HepG2 (cell line): ENCODE measurements at regions not wholly inside any gene's neighbourhood (a gene's known extent, or its start where the extent isn't known, plus 50 kb on each side); places are given as distances from the start of the nearest gene placed in this dataset.

ENCODE experiments used
- GLI4 ChIP-seq: sonication (generic); formaldehyde crosslinking; IDR thresholded peaks from 2 replicates; pipeline ENCODE4 v1.5.1; 2020; ENCODE audit warnings: missing genetic modification reagents, mild to moderate bottlenecking, moderate library complexity, borderline replicate concordance
- KAT8 ChIP-seq: IDR thresholded peaks from 2 replicates; pipeline ENCODE4 v1.6.1; 2016; ENCODE audit warnings: missing genetic modification reagents, missing compliant biosample characterization
- NFKB2 ChIP-seq: sonication (generic); formaldehyde crosslinking; IDR thresholded peaks from 2 replicates; pipeline ENCODE4 v1.4.0; 2020; ENCODE audit warnings: missing genetic modification reagents, borderline replicate concordance
- RARG ChIP-seq: sonication (generic); formaldehyde crosslinking; IDR thresholded peaks from 2 replicates; pipeline ENCODE4 v1.4.0; 2020; ENCODE audit warnings: low read depth, mild to moderate bottlenecking, missing genetic modification reagents
- ZMYM4 ChIP-seq: sonication (generic); formaldehyde crosslinking; IDR thresholded peaks from 2 replicates; pipeline ENCODE4 v1.8.1; 2023; ENCODE audit warnings: mild to moderate bottlenecking, missing genetic modification reagents
- ZNF205 ChIP-seq: IDR thresholded peaks from 2 replicates; pipeline ENCODE4 v1.6.1; 2018; ENCODE audit warnings: missing biosample characterization, missing genetic modification reagents
- ZNF225 ChIP-seq: sonication (generic); formaldehyde crosslinking; IDR thresholded peaks from 2 replicates; pipeline ENCODE4 v1.4.0; 2020; ENCODE audit warnings: mild to moderate bottlenecking, missing genetic modification reagents
- ZNF501 ChIP-seq: sonication (generic); formaldehyde crosslinking; IDR thresholded peaks from 2 replicates; pipeline ENCODE4 v1.5.1; 2020; ENCODE audit warnings: mild to moderate bottlenecking, moderate library complexity, missing genetic modification reagents
- TF ChIP-seq, protein P1 (sequence below): sonication (generic); formaldehyde crosslinking; IDR thresholded peaks from 2 replicates; pipeline ENCODE4 v1.4.0; 2020; ENCODE audit warnings: missing genetic modification reagents, borderline replicate concordance
- TF ChIP-seq, protein P2 (sequence below): sonication (generic); formaldehyde crosslinking; IDR thresholded peaks from 2 replicates; pipeline ENCODE4 v1.4.0; 2020; ENCODE audit warnings: missing genetic modification reagents; ENCODE audit errors: not compliant biosample characterization
- TF ChIP-seq, protein P3 (sequence below): sonication (generic); formaldehyde crosslinking; IDR thresholded peaks from 2 replicates; pipeline ENCODE4 v1.9.0; 2021; ENCODE audit warnings: missing genetic modification reagents, borderline replicate concordance
- TF ChIP-seq, protein P4 (sequence below): sonication (generic); formaldehyde crosslinking; IDR thresholded peaks from 2 replicates; pipeline ENCODE4 v1.4.0; 2020; ENCODE audit warnings: mild to moderate bottlenecking, missing genetic modification reagents
- TF ChIP-seq, protein P5 (sequence below): sonication (generic); formaldehyde crosslinking; IDR thresholded peaks from 2 replicates; pipeline ENCODE4 v1.4.0; 2020; ENCODE audit warnings: mild to moderate bottlenecking, missing genetic modification reagents
- TF ChIP-seq, protein P6 (sequence below): sonication (generic); formaldehyde crosslinking; IDR thresholded peaks from 2 replicates; pipeline ENCODE4 v1.8.0; 2022; ENCODE audit warnings: missing genetic modification reagents, mild to moderate bottlenecking, inconsistent platforms, borderline replicate concordance

DNA sequence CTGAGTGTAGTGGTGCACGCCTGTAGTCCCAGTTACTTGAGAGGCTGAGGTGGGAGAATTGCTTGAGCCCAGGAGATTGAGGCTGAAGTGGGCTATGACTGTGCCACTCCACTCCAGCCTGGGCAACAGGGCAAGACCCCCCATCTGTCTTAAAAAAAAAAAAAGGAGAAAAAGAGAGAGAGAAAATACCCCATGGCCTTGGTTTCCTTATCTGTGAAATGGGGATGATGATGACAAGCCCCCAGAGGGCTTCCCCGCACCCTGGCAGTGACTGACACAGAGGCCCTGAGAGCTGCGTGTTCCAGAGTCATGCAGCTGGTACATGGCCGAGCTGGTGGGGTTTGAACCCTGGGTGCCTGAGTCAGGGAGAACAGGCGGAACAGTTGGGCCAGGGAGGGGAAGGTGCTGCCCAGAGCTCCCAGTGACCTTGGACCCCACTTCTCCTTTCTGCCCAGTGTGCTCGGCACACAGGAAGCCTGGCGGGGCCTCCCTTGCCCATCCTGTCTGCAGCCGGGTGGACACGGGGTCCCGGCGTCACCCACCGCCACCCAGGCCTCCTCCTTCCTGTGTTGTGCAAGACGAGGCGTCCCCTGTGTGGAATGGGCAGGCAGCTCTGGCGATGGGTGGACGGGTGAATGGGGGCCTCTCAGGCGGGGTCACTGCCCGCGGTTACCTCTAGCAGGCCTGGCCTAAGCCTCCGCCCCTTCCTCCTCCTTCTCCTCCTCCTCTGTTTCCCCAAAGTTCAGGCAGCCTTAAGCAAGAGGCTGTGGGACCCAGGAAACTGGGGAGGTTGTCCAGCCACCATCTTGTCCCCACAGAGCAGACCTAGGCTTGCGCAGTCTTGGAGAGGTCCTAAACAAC lies 84.2 kb downstream of the CEBPB start (continued):
- peak; percentile 85; the same call in 1 of the 2 replicates for TF ChIP-seq NFKB2
- no peak for TF ChIP-seq RARG (CRISPR knock-in tag)
- TF ChIP-seq, protein P1, sequence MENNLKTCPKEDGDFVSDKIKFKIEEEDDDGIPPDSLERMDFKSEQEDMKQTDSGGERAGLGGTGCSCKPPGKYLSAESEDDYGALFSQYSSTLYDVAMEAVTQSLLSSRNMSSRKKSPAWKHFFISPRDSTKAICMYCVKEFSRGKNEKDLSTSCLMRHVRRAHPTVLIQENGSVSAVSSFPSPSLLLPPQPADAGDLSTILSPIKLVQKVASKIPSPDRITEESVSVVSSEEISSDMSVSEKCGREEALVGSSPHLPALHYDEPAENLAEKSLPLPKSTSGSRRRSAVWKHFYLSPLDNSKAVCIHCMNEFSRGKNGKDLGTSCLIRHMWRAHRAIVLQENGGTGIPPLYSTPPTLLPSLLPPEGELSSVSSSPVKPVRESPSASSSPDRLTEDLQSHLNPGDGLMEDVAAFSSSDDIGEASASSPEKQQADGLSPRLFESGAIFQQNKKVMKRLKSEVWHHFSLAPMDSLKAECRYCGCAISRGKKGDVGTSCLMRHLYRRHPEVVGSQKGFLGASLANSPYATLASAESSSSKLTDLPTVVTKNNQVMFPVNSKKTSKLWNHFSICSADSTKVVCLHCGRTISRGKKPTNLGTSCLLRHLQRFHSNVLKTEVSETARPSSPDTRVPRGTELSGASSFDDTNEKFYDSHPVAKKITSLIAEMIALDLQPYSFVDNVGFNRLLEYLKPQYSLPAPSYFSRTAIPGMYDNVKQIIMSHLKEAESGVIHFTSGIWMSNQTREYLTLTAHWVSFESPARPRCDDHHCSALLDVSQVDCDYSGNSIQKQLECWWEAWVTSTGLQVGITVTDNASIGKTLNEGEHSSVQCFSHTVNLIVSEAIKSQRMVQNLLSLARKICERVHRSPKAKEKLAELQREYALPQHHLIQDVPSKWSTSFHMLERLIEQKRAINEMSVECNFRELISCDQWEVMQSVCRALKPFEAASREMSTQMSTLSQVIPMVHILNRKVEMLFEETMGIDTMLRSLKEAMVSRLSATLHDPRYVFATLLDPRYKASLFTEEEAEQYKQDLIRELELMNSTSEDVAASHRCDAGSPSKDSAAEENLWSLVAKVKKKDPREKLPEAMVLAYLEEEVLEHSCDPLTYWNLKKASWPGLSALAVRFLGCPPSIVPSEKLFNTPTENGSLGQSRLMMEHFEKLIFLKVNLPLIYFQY (CRISPR knock-in tag) = peak; percentile 98
- TF ChIP-seq ZNF225 (CRISPR knock-in tag) = peak; percentile 76
- peak; percentile 92; the same call in 1 of the 2 replicates for TF ChIP-seq ZNF205 (CRISPR knock-in tag)
- TF ChIP-seq ZNF501 (CRISPR knock-in tag) = peak; percentile 77; the same call in 1 of the 2 replicates
- peak; percentile 88; the same call in 1 of the 2 replicates for TF ChIP-seq KAT8 (CRISPR knock-in tag)
- peak; percentile 88 for TF ChIP-seq ZMYM4
- TF ChIP-seq, protein P2, sequence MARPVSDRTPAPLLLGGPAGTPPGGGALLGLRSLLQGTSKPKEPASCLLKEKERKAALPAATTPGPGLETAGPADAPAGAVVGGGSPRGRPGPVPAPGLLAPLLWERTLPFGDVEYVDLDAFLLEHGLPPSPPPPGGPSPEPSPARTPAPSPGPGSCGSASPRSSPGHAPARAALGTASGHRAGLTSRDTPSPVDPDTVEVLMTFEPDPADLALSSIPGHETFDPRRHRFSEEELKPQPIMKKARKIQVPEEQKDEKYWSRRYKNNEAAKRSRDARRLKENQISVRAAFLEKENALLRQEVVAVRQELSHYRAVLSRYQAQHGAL (CRISPR knock-in tag) = no peak
- TF ChIP-seq, protein P3, sequence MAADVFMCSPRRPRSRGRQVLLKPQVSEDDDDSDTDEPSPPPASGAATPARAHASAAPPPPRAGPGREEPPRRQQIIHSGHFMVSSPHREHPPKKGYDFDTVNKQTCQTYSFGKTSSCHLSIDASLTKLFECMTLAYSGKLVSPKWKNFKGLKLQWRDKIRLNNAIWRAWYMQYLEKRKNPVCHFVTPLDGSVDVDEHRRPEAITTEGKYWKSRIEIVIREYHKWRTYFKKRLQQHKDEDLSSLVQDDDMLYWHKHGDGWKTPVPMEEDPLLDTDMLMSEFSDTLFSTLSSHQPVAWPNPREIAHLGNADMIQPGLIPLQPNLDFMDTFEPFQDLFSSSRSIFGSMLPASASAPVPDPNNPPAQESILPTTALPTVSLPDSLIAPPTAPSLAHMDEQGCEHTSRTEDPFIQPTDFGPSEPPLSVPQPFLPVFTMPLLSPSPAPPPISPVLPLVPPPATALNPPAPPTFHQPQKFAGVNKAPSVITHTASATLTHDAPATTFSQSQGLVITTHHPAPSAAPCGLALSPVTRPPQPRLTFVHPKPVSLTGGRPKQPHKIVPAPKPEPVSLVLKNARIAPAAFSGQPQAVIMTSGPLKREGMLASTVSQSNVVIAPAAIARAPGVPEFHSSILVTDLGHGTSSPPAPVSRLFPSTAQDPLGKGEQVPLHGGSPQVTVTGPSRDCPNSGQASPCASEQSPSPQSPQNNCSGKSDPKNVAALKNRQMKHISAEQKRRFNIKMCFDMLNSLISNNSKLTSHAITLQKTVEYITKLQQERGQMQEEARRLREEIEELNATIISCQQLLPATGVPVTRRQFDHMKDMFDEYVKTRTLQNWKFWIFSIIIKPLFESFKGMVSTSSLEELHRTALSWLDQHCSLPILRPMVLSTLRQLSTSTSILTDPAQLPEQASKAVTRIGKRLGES (CRISPR knock-in tag) = peak; percentile 78; the same call in 1 of the 2 replicates
- TF ChIP-seq, protein P4, sequence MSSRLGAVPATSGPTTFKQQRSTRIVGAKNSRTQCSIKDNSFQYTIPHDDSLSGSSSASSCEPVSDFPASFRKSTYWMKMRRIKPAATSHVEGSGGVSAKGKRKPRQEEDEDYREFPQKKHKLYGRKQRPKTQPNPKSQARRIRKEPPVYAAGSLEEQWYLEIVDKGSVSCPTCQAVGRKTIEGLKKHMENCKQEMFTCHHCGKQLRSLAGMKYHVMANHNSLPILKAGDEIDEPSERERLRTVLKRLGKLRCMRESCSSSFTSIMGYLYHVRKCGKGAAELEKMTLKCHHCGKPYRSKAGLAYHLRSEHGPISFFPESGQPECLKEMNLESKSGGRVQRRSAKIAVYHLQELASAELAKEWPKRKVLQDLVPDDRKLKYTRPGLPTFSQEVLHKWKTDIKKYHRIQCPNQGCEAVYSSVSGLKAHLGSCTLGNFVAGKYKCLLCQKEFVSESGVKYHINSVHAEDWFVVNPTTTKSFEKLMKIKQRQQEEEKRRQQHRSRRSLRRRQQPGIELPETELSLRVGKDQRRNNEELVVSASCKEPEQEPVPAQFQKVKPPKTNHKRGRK (CRISPR knock-in tag) = peak; percentile 43; the same call in 1 of the 2 replicates
- TF ChIP-seq, protein P5, sequence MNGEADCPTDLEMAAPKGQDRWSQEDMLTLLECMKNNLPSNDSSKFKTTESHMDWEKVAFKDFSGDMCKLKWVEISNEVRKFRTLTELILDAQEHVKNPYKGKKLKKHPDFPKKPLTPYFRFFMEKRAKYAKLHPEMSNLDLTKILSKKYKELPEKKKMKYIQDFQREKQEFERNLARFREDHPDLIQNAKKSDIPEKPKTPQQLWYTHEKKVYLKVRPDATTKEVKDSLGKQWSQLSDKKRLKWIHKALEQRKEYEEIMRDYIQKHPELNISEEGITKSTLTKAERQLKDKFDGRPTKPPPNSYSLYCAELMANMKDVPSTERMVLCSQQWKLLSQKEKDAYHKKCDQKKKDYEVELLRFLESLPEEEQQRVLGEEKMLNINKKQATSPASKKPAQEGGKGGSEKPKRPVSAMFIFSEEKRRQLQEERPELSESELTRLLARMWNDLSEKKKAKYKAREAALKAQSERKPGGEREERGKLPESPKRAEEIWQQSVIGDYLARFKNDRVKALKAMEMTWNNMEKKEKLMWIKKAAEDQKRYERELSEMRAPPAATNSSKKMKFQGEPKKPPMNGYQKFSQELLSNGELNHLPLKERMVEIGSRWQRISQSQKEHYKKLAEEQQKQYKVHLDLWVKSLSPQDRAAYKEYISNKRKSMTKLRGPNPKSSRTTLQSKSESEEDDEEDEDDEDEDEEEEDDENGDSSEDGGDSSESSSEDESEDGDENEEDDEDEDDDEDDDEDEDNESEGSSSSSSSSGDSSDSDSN (CRISPR knock-in tag) = peak; percentile 98
- TF ChIP-seq, protein P6, sequence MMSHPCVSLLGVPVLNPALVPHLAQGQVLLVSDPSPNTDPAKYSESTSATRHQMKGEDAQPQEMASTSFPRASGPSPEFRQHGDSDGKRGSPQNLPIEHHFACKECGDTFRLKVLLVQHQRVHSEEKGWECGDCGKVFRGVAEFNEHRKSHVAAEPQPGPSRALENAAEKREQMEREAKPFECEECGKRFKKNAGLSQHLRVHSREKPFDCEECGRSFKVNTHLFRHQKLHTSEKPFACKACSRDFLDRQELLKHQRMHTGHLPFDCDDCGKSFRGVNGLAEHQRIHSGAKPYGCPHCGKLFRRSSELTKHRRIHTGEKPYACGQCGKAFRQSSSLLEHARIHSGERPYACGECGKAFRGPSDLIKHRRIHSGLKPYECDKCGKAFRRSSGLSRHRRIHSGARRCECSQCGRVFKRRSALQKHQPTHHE (CRISPR knock-in tag) = peak; percentile 91
- 0 out of 2 replicates have a peak, but pooled peaks have one; percentile 50 for TF ChIP-seq GLI4 (CRISPR knock-in tag)
